Superior temporal gyrus (tissue), 1 donor: ENCODE measurements at regions not wholly inside any gene's neighbourhood (a gene's known extent, or its start where the extent isn't known, plus 50 kb on each side); places are given as distances from the start of the nearest gene placed in this dataset.
"Not testable (repeated sequence)": the region's sequence is repeated elsewhere in the genome, so short reads cannot be mapped to it uniquely, and the experiment has no call there.

ENCODE experiments used
- DNase-seq: peaks from one replicate; pipeline ENCODE4 v3.0.0-alpha.2; 2016; ENCODE audit errors: extremely low spot score

DNA sequence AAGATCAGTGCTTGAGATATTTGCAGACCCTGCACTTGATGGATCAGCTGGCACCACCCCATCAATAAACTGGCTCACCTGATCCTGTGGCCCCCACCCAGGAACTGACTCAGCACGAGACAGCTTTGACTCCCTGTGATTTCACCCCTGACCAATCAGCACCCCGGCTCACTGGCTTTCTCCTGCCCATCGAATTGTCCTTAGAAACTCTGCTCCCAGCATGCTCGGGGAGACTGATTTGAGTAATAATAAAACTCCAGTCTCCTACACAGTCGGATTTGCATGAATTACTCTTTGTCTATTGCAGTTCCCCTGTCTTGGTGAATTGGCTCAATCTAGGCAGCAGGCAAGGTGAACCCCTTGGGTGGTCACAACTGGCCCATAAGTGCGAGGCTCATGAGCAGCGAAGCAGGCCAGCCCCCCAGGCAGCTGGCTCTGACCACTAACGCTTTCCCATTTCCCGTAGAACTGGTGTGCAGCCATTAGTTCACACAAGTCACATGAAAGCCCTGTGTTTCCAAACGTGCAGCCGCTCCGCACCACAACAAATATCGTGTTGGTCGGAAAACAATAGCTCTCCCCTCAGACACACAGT is 79.6 kb downstream of the RSPH3 start:
- DNase-seq, result no peak

DNA sequence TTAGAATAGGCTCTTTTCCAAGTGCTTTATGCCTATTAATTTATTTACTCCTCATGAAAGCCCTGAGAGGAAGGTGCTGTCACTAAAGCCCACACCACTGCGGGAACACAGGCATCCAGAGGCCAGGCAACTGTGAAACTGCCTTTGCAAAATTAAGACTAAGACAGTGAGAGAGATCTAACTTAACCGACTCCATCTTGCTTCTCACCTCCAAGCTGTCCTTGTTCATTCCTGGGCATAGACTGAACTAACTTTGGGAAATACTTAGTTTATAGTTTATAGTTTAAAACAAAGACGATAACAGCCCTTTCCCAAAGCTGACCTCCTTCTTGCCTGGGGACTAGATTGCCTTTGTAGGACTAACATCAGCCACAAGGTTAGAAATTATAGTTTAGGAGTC is 80.1 kb downstream of the RSPH3 start:
- no peak for DNase-seq

- no peak for DNase-seq
These were observed 83.4 kb downstream of the RSPH3 start for GRCh38 chr6:158916617-158917016.

DNA sequence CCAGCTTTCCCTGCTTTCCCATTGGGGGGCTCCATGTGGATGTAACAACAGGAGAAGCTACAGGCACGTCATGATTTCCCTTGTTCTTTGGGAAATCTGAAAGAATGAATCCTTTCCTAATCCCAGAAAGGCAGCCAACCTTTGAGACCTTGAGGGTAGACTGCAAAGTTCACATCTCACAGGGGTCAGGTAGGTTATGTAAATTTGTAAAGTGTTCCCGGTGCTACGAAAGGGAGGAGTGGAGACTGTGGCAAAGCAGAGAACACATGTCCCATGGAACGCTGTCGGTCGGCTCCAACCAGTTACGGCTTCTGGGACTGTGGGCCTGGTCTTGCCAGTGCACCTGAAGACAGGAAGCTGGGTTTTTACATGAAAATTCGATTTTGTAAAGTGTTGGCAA is 85.1 kb downstream of the RSPH3 start:
- no peak for DNase-seq

DNA sequence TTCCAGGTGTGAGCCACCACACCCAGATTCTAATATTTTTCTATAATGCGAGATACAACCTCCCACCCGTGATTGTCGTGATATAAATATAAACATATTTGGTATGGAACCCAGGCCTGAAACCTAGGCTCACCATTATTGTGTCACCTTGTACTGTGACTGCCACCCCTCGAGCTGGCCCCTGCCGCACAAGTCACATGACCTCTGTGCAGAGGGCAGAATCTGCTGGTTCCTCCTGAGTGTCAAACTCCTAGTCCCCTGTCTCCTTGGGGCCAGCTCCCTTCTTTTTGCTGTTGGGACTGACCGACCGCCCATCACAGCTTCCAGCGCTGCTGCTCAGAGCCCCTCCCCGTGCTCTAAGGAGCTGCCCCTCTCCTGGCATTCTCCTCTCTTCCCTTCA is 86.4 kb downstream of the RSPH3 start:
- DNase-seq, result no peak

GRCh38 chr6:158912655-158913054 is 87.3 kb downstream of the RSPH3 start:
- no peak for DNase-seq

DNA sequence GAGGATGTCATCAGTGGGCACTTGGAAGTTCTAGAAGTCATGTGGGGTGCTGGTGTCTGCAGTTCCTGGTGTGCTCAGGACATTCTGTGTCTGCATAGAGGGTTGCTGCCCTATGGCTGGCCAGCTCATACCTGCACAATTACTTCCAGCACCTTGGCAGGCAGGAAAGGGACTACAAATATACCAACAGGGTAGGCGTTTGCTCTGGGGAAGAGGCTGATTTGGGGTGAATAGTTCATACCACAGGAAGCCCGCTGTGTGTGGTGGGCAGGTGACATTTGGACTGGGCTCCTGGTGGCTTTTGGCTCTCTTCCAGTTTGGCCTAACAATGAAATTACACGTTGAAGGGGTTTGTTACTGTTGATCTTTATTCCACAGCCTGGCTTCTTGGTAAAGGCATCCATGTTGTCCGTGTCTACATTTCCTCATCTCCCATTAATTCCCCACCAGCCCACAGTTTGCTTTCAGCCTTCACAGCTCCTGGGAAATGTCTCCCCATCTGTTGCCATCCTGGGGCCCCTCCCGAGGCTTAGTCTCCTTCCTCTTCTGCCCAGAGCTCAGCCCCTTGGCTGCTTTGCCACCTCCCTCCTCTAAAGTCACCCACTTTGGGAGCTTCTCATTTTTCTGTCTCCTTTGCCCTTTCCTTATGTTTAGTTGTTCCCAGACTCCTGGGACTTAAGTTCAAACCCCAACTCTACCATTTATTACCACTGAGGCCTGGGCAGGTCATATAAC is 88.1 kb downstream of the RSPH3 start:
- DNase-seq, result no peak

GRCh38 chr6:158910484-158911440 is 89.2 kb downstream of the RSPH3 start:
- peak; percentile 26 for DNase-seq

DNA sequence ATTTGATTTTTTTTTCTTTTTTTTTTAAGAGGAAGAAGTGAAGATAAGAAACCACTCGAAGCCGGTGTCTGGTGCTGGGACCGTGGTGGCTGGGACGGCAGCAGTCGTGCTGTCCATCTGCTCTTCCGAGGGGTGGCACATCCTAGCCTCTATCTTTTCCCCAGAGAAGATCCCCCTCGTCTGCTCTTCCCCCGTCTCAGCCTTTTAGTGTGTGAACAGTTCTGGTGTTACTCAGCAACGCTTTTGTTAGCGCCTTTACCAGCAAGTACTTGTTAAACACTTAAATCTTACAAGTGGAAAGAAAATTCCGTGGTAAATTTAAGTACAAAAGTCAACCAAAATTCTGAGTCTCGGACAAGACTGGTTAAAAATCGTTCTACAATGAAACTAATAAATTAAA is 90.1 kb downstream of the RSPH3 start:
- DNase-seq, result peak; percentile 17

GRCh38 chr6:158908606-158909005 is 89.4 kb upstream of the EZR start:
- DNase-seq, result no peak

DNA sequence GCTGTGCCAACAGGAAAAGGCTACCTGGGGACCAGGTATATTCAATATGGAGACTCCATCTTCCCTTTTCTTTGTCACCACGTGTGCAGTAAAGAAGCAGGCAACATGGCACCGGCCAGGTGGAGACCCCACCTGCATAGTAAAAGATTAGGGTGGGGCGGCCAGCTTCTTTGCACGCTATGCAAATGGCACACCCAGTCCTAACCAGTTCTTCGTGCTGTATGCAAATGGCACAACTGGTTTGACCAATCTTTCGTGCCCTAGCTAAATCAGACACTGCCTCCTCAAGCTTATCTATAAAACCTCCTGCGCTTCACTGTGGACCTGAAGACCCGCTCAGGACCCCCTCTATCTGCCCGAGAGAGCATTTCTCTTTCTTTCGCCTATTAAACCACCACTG is 88.8 kb upstream of the EZR start:
- no peak for DNase-seq

- no peak for DNase-seq
These were observed 87.8 kb upstream of the EZR start for GRCh38 chr6:158906926-158907325.

DNA sequence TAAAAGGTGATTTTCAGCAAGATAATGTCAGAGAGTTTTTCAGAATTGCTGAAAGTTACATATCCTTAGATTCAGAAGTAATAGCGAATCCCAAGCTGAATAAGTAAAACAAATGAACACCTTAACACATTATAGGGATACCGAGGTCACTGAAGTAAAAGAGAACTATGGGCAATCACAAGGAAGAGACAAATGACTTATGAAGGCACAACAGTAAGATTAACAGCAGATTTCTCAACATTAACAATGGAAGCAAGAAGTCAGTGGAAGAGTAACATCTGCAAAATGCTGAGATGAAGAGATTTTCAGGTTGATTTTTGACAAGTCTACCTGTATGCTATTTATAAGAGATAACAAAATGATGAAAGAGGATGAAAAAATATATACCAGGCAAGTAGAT is 86.1 kb upstream of the EZR start:
- no peak for DNase-seq

DNA sequence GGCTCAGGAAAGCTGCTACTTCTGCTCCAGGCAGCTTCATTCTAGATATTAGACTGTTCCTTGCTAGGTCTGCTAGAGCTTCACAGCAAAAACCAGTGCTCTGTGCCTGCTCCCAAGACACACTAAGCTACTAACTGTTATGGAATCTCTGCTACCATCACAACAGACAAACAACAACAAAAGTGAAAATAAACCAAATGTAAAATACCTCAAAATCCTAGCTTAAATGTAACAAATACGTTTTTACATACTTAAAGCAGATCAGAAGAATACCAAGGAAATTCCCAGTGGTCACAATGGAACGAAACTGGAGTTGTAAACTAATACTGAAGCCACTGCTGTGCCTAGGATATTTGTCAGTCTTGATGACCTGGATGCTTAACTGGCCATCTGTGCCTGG is 84.6 kb upstream of the EZR start:
- DNase-seq, result no peak

GRCh38 chr6:158900663-158901312 is 81.6 kb upstream of the EZR start:
- DNase-seq, result no peak

- no peak for DNase-seq
These were observed 78.1 kb upstream of the EZR start for GRCh38 chr6:158897236-158897635.

GRCh38 chr6:158895661-158896060 is 76.5 kb upstream of the EZR start:
- no peak for DNase-seq

GRCh38 chr6:158894193-158894592 is 75.0 kb upstream of the EZR start:
- no peak for DNase-seq

DNA sequence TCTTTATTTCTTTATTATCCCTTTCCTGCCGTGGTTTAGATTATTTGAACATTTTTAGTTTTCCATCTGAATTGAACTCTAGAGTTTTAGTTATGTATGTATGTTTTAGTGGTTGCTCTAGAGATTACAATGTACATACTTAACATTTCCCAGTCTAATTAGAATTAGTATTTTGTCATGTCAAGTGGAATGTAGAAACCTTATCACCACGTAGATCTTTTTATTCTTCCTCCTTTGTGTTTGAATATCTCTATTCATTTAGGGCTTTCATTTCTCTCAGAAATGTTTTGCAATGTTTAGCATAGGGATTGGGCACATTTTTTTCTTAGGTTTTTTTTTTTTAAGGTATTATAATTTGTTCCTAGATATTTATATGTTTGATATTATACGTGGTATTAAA is 73.1 kb upstream of the EZR start:
- no peak for DNase-seq

DNA sequence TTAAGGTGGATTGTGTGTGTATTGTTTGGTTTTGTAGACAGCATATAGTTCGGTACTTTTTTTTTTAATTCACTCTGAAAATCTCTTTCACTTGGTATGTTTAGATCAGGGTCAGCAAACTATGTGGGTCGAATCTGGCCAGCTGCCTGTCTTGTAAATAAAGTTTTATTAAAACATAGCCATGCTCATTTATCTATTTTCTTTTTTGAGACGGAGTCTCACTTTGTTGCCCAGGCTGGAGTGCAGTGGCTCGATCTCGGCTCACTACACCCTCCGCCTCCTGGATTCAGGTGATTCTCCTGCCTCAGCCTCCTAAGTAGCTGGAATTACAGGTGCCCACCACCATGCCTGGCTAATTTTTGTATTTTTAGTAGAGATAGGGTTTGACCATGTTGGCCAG is 72.4 kb upstream of the EZR start:
- not testable (repeated sequence) for DNase-seq

GRCh38 chr6:158888171-158888570 is 69.0 kb upstream of the EZR start:
- not testable (repeated sequence) for DNase-seq

- DNase-seq, result not testable (repeated sequence)
These were observed 67.3 kb upstream of the EZR start for GRCh38 chr6:158886346-158886977.
